HG03521 (cell line): ENCODE measurements at regions not wholly inside any gene's neighbourhood (a gene's known extent, or its start where the extent isn't known, plus 50 kb on each side); places are given as distances from the start of the nearest gene placed in this dataset.
"Not testable (repeated sequence)": the region's sequence is repeated elsewhere in the genome, so short reads cannot be mapped to it uniquely, and the experiment has no call there.

Experiments used
- ATAC-seq: cut with Tn5 transposase; IDR thresholded peaks from one replicate; pipeline ENCODE4 v1.9.1; 2021; ENCODE audit warnings: mild to moderate bottlenecking, moderate library complexity; ENCODE audit not compliant: unreplicated experiment

DNA sequence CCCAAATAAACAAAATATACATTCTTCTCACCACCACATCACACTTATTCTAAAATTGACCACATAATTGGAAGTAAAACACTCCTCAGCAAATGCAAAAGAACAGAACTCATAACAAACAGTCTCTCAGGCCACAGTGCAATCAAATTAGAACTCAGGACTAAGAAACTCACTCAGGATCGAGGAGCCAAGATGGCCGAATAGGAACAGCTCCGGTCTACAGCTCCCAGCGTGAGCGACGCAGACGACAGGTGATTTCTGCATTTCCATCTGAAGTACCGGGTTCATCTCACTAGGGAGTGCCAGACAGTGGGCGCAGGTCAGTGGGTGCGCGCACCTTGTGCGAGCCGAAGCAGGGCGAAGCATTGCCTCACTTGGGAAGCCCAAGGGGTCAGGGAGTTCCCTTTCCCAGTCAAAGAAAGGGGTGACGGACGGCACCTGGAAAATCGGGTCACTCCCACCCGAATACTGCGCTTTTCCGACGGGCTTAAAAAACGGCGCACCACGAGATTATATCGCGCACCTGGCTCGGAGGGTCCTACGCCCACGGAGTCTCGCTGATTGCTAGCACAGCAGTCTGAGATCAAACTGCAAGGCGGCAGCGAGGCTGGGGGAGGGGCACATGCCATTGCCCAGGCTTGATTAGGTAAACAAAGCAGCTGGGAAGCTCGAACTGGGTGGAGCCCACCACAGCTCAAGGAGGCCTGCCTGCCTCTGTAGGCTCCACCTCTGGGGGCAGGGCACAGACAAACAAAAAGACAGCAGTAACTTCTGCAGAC, 183.2 kb downstream of the ETV1 start:
- ATAC-seq, result not testable (repeated sequence)

DNA sequence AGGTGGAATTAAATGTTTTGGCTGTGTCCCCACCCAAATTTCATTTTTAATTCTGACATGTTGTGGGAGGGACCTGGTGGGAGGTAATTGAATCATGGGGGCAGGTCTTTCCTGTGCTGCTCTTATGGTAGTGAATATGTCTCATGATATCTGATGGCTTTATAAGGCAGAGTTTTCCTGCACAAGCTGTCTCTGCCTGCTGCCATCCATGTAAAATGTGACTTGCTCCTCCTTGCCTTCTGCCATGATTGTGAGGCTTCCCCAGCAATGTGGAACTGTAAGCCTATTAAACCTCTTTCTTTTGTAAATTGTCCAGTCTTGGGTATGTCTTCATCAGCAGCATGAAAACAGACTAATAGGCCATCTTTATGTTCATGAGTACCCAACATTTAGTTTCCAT, 172.2 kb downstream of the ETV1 start:
- ATAC-seq, result not testable (repeated sequence)

DNA sequence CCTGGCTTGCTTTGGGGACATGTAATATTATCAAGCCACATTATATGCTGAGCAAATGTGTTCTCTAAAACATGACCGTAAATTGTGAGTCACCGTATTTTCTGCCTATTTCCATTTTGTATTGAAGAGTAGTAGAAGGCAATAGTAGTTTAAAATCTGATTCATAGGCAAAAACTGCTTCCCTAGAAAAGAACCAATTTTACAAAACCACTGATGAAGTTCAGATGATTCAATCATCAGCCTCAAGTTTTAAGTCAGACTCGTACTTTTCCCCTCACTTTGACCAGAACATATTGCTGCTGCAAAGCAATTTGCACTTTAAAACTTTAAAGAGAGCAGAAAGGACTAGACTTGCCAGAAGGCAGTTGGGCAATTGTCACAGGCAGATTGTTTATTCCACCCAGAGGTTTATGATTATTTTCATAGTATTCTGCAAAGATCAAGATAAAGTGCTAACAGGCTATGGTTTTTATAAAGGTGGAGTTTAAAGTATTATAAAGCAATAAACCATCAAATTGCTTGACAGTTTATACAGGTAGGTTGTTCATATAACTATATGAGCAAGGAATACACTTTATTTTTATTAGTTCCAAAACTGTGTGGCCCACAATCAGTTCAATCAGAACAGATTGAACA, 168.2 kb downstream of the ETV1 start:
- no peak for ATAC-seq

DNA sequence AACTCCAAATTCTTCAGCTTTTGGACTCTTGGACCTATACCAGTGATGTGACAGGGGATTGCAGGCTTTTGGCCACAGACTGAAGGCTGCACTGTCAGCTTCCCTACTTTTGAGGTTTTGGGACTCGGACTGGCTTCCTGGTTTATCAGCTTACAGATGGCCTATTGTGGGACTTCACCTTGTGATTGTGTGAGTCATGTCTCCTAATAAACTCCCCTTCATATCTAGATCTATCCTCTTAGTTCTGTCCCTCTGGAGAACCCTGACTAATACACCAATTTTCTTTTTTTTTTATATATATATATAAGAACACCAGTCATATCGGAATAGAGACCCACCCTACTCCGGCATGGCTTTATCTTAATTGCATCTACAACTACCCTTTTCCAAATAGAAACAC, 166.8 kb downstream of the ETV1 start:
- no peak for ATAC-seq

DNA sequence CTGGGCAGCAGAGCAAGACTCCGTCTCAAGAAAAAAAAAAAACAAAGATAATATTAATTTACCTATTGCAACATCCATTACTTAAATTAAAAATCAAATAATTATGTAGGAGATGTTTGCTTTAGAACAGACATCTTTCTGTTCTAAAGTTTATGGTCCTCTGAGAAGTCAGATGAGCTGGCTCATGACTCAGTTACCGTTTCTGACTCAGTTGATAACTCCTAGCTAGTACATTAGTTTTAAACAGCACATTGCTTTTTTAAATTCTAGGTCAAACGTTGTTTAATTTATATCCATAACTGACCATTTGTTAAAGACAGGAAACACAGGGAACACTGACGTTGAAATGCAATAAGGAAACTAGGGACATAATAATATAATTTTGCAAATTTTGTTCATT, 162.7 kb downstream of the ETV1 start:
- no peak for ATAC-seq

DNA sequence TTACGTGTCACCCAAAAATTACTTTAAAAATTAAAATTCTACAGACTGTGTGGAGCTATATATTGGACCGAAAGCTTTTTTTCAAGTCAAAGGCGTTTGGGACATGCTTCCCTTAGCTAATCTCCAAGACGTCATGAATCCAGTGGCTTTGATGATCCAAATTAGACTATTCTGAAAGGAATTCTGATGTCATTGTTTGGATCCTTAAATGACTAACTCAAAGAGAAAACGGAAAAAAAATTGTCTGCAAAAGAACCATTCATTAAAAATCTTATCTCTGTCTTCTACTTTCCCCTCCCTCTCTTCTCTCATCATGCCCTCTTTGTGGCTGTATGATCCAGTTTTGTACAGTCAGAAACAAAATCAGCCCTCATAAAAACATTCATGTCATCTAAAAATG, 161.8 kb downstream of the ETV1 start:
- no peak for ATAC-seq

DNA sequence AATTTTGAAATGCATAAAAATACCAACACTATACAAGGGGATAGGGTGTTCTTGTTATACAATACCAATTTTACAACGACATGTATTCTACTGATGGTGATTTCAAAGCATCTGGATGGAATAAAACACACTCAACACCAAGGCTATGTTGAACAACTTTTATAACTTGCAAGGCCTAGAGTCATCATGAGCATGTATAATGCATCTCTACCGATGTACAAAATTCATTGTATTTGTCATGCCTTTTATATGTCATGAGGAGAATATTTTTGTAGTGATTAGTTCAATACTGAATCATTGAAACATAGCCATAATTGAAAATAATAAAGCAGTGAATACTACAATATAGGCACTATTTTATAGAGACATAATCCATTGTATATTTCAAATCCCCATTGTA, 160.2 kb downstream of the ETV1 start:
- no peak for ATAC-seq

DNA sequence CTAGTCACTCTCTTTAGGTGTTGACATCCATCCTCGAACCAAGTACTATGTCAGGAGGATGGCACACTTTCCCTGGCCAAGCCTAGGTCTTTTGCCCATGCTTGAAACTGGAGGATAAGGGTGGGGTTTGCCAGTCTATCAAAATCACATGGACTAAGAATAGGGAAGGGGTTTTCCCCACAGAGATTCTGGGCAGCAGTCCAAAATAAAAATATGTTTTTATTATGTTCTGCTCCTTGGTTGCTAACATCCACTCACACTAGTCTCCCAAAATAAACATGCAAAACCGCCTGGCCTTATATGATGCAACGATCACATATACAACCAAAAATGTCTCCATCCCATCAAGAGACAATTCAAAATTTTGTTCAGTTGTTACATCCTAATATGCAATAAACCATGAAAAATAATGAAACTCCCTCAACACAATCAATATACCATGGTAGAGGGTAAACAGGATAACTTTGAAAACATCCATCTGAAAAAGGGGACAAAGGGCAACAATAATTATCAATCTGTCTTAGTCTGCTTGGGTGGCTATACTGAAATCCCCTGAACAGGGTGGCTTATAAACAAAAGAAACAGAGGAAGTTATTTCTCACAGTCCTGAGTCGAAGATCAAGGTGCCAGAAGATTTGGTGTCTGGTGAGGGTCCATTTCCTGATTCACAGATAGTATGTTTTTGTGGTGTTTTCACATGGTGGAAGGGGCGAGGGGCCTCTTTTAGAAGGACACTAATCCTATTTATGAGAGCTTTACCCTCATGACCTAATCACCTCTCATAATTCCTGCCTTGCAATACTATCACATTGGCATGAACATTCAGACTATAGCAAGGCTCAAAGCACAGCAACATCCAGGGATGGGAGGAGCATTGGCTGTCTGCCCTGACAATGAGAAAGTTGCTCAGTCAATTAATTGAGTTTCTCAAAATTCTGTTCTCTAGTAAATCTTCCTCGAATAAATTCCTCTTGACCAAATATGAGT, 159.3 kb downstream of the ETV1 start:
- no peak for ATAC-seq

DNA sequence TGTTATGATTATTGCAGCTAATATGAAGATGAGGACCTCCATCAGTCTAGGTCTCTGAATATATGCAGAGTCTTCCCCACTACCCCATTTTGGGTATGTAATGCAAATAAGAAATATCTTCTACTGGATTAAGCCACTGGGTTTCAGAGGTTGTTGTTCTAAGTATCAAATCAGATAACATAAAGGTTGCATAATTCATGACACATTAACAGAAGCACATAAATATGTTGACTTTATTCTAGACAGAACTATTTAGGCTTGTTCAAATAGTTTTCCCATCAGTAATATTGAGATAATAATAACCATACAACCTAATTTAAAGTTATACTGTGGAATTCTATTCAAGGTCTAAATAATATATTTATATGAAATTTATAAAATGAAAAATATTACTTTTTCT, 157.1 kb downstream of the ETV1 start:
- ATAC-seq, result no peak

DNA sequence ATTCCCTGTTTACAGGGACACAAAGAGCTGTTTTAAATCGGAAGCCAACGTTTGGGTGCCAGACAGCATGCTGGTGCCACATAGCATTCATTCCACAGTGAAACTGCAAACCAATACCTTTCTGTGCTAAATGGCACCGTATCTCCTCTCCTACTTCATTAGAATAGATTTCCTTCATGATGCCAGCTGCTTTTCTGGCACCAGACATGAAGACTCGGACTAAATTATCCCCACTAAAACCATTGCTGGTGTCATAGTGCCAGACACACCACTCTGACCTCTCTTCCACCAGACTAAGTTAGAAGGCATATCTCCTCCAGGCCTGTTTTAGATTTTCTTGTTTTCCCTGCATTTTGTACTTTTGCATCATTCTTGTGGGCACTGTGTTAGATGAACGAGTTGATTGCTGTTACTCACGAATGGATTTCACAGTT, 155.1 kb downstream of the ETV1 start:
- ATAC-seq, result no peak

DNA sequence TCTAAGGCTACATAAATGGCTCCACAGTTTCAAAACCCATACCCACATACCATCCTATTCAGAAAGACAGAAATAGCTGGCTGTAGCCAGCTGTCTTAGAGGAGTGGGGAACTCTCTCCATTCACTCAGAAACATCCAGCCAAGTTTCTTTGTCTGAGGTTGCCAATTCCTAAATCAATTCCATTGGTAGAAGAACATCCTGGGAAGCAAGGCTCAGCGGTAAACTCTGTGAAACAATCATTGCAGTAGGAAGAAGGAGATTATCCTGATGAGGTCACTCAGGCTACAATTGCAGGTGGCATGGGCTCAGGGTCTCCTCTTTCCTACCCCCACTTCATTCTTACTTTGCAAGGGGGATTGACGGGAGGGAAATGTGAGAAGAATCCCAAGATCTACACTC, 154.0 kb downstream of the ETV1 start:
- no peak for ATAC-seq

DNA sequence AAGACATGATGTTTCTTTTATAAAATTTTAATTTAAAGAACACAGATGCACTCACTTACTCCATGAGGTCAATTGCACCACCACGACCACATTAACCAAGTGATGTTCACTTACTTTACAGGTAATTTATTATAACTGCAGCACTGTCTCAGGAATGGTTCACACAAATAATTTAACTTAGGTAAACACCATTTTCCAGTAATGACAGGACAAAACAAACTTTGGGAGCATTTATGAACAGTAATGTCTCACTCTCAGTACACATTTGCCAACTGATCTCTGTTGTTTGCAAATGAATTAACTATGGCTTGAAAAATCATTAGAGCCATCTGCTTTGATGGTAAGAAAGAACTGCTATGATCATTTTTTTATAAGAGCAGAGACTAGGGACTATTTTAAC, 150.4 kb downstream of the ETV1 start:
- ATAC-seq, result no peak
